ENCODE measurements at regions not wholly inside any gene's neighbourhood (a gene's known extent, or its start where the extent isn't known, plus 50 kb on each side); places are given as distances from the start of the nearest gene placed in this dataset.

DNA sequence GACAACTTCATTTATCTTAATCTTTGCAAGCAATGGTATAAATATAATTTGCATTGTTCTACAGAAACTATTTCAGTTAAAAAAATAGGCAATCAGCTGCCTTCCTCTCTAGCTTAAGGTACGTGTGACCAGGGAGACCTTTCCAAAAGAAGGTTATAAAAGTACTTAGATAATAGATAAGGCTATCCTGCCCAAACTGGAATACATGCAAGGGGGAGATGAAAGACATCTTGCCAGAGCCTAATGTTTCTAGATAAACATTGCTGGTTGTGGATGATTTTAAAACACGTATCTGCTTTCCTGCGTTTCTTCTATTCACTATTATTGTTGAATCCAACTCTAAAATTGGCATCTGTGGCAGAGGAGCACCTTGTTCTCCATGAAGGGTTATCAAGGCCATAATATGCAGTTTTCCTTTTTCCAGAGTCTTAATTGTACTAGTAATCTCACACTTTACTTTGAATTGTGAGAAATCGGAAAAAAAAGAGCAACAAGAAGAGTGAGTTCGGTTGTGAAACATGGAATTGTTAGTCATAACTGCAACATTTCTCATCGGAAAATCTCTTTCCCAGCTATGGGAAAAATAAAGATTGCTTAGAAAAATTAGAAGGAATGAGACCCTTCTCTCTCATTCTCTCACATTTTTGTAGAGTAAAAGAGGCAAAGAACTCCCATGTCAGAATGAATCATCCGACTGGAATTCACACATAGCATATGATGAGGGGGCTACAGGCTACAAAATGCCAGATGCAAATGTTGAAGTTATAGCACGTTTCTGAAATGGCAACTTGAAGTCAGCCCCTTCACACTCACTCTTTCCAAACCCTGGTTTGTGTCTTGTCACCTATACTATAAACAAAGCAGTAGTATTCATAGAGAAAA, 936.1 kb upstream of the NR2F2 start:
- no peak for TF ChIP-seq POLR2AphosphoS5 (IDR thresholded peaks at IDR 0.05; ENCODE audit: low read depth, low read length)
- TF ChIP-seq SIN3A (IDR thresholded peaks at IDR 0.05; ENCODE audit: borderline replicate concordance, insufficient read depth, low read length) = no peak
- no peak for TF ChIP-seq TAF1 (IDR thresholded peaks at IDR 0.05; ENCODE audit: borderline replicate concordance, insufficient read depth, low read length)
- no peak for TF ChIP-seq FOXP2 (optimal IDR thresholded peaks at IDR 0.05; ENCODE audit: borderline replicate concordance, extremely low read depth, extremely low read length, insufficient read depth)

Data from PFSK-1 (cell line).